Epidermal melanocyte (primary cell): ENCODE measurements at regions not wholly inside any gene's neighbourhood (a gene's known extent, or its start where the extent isn't known, plus 50 kb on each side); places are given as distances from the start of the nearest gene placed in this dataset.

Experiments used
- DNase-seq: peaks from one replicate; pipeline ENCODE4 v3.0.0; 2011; ENCODE audit warnings: low spot score; ENCODE audit not compliant: insufficient read length

DNA sequence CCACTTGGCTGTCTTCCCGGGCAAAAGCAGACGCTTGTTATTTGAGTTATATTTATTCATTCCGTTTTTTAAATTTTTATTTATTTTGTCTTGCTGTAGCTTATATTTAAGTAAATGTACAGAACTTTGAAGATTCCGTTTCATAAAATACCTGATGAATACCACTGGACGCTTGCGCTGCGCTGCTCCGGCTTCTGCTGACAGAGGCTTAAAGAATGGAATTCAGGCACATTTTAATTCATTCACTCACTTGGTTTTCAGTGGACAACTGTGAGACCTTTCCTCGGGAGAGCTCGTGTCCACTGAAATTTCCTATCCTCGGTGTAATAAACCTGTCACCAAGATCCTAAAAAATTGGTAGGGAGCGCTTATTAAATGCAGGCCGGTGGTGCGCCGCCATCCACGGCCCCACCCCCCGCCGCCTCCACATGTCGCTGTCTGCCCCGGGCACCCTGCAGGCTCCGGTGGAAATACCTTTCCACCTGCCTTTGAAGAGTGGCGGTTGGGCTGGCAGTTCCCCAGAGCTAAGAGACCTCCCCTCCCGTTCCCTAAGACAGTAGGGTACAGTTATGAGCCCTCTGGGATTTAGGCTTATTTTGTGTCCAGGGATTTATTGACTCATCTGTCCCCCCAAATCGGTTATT, 62.5 kb upstream of the UBE2E1 start:
- DNase-seq: no peak

DNA sequence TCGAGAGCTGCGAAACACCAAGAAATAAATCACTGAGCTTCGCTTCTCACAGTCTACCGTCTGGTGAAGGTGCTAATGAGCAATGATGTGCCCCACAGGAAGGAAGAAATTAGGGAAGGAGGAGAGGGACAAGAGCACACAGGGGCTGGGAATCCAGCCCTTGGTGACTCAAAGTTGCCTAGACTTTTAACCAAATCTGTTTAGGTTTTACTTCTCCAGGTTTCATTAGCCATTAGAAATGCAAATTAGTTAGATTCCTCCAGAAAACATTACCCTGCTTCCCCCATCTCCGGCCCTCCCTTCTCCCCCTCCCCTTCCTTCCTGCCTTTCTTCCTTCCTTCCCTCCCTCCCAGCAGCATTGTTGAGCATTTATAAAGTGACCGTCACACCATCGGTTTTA, 59.3 kb upstream of the UBE2E1 start:
- no peak for DNase-seq

DNA sequence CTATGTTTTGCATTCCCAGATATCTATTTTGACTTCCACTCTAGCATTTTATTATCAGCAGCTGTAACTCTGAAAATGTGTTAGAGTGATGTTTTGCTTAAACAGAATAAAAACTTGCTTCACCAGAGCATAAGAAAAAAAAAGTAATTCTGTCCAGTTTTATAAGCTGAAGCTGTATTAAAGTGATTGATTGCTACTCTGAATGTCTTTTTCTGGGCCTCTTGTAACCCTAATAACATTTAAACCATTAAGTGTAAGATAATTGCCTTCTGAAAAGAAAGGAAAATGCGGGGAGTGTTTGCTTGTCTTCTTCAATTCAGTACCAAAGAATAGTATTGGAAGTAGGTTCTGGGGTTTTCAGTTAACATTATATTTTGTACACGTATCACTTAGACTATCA, 57.9 kb upstream of the UBE2E1 start:
- no peak for DNase-seq

DNA sequence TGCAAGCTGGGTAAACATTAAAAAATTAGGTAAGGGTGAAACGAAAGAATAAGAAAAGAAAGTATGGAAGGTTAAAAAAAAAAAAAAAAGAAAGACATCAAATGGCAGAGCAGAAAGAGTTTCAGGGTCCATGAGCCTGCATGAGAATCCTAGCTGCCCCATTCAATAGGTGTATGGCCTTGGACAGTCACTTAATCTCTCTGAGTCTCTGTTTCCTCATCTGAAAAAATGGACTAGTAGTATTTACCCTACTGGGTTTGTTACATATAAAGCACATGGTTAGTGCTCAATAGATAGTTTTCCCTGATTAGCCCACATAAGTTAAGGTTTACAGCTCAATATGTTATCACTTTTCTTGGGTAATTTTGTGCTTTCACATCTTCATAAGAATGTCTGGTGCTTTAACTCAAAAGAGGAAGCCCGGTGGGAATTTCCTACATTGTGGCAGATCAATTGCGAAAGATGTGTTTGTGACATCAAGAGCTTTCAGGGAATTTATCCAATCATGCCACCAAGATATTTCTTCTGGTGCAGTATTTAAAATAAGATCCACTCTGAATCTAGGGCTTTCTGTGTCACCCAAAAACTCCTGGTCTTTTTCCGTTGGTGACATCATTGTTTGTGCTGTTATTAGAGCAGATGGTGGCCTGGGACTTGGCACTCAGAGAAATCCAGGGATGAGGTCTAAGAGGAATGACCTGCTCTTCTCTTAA, 57.2 kb upstream of the UBE2E1 start:
- no peak for DNase-seq

DNA sequence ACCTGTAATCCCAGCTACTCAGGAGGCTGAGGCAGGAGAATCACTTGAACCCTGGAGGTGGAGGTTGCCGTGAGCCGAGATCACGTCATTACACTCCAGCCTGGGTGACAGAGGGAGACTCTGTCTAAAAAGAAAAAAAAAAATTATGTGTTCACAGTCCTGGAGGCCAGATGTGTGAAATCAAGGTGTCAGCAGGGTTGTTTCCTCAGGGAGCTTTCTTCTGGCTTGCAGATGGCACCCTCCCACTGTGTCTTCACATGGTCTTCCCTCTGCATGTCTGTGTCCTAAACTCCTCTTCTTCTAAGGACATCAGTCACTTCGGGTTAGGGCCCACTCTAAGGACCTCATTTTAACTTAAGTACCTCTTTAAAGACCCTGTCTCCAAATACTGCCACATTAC, 56.1 kb upstream of the UBE2E1 start:
- DNase-seq: no peak

DNA sequence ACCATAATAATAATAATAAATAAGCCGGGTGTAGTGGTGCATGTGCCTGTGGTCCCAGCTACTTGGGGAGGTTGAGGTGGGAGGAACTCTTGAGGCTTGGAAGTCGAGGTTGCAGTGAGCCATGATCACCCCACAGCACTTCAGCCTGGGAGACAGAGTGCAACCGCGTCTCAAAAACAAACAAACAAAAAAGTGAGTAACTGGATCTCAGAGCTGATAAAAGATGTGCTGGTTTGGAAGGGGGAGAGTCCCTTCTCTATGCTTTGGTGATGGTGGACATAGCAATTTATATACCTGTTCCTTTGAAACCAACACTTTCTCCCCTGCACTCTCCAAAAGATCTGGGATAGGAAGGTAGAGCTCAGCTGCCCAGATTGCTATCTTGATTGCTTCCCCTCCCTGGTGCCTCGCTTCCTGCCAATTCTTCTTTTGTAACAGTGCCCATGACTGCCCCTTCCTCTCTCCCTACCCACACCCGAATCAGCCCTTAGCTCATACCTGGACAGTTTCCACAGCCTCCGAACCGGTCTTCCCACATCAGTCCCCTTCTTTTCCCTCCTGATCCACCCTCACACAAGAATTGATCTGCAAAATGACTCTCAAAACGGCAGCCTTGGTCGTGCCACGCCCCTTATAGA, 55.1 kb upstream of the UBE2E1 start:
- DNase-seq: no peak

DNA sequence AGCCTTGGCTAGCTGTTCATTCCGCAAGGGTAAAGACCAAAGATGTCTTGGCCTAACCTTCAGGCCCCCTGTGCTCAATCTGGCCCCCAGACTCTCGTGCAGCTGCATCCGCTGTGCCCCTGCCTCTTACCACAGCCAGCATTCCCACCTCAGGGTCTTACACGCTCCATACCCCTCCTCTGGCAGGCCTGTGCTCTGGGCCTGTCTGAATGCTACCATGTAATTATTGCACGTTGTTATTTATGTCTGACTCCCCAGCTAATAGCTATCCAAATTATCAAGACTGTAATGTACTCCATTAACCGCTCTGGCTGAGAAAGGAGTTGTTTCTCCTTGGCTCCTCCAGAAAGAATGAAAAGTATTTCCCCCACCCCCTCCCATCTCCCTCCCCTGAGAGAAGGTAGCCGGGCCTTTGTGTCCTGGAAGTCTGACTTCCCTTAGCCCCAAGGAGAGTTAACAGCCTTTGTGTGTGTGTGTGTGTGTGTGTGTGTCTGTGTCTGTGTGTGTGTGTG, 54.5 kb upstream of the UBE2E1 start:
- no peak for DNase-seq

DNA sequence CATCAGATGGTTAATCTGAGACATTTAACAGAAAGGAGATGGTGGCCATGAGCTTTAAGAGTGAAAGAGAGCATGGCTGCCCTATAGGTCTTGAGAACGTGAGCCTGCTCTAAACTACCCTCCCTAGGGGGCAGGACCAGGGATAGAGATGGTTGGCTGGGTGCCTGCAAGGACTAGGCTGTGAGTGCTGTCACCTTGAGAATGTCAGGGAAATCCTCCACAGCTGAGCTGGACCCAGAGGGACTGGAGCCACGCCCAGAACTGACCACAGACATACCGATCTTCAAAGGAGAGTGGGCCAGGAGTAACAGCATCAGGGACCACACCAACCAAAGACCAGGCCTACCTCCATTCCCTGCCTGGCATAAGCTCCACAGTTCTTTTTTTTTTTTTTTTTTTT, 53.6 kb upstream of the UBE2E1 start:
- no peak for DNase-seq

DNA sequence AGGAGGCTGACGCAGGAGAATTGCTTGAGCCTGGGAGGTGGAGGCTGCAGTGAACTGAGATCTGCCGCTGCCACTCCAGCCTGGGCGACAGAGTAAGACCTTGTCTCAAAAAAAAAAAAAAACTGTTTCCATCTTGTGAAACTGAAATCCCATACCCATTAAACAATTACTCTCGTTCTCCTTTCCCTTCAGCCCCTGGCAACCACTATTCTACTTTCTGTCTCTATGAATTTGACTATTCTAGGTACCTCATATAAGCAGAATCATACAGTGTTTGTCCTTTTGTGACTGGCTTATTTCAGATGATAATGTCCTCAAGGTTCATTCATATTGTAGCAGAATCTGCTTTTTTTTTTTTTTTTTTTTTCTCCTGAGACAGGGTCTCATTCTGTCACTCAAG, 51.5 kb upstream of the UBE2E1 start:
- DNase-seq: no peak
